H9 (cell line): ENCODE measurements at regions not wholly inside any gene's neighbourhood (a gene's known extent, or its start where the extent isn't known, plus 50 kb on each side); places are given as distances from the start of the nearest gene placed in this dataset.

Source experiments
- DNase-seq: peaks from one replicate; pipeline ENCODE4 v3.0.0-alpha.2; 2017
- H2AFZ ChIP-seq: one replicate; pipeline ENCODE4 v1.6.1; 2013; ENCODE audit warnings: mild to moderate bottlenecking, low read length, control low read depth, moderate library complexity
- H2AK5ac ChIP-seq: 2 replicates; pipeline ENCODE4 v1.6.1; 2013; ENCODE audit warnings: low read length, control low read depth, mixed read lengths; ENCODE audit not compliant: insufficient read length
- H2BK120ac ChIP-seq: one replicate; pipeline ENCODE4 v1.6.1; 2013; ENCODE audit warnings: low read depth, mild to moderate bottlenecking, low read length, control low read depth, inconsistent platforms; ENCODE audit not compliant: poor library complexity, severe bottlenecking
- H2BK12ac ChIP-seq: 2 replicates; pipeline ENCODE4 v1.6.1; 2013; ENCODE audit warnings: low read length, control low read depth, mixed read lengths, low read depth; ENCODE audit not compliant: insufficient read length
- H2BK15ac ChIP-seq: 2 replicates; pipeline ENCODE4 v1.6.1; 2013; ENCODE audit warnings: low read depth, low read length, control low read depth
- H2BK20ac ChIP-seq: one replicate; pipeline ENCODE4 v1.6.1; 2013; ENCODE audit warnings: low read depth, mild to moderate bottlenecking, low read length, control low read depth, inconsistent platforms; ENCODE audit not compliant: poor library complexity, severe bottlenecking
- H2BK5ac ChIP-seq: 2 replicates; pipeline ENCODE4 v1.6.1; 2013; ENCODE audit warnings: low read length, control low read depth, mixed read lengths; ENCODE audit not compliant: insufficient read length
- H3K14ac ChIP-seq: 2 replicates; pipeline ENCODE4 v1.6.1; 2013; ENCODE audit warnings: low read length, control low read depth; ENCODE audit not compliant: insufficient read depth
- H3K18ac ChIP-seq: 2 replicates; pipeline ENCODE4 v1.6.1; 2013; ENCODE audit warnings: low read depth, mild to moderate bottlenecking, mixed read lengths, low read length, control low read depth; ENCODE audit not compliant: insufficient read length
- H3K23ac ChIP-seq: 2 replicates; pipeline ENCODE4 v1.6.1; 2013; ENCODE audit warnings: low read length, control low read depth, mixed read lengths, low read depth; ENCODE audit not compliant: insufficient read length
- H3K23me2 ChIP-seq: 2 replicates; pipeline ENCODE4 v1.6.1; 2013; ENCODE audit warnings: low read depth, mild to moderate bottlenecking, mixed read lengths, low read length, control low read depth; ENCODE audit not compliant: insufficient read length, poor library complexity, severe bottlenecking
- H3K27ac ChIP-seq: 2 replicates; pipeline ENCODE4 v1.5.1; 2013; ENCODE audit warnings: low read length, control low read depth, mixed read lengths, low read depth; ENCODE audit not compliant: insufficient read length
- H3K27me3 ChIP-seq: 2 replicates; pipeline ENCODE4 v1.6.1; 2013; ENCODE audit warnings: low read length, control low read depth, inconsistent platforms; ENCODE audit not compliant: insufficient read depth
- H3K4ac ChIP-seq: 2 replicates; pipeline ENCODE4 v1.6.1; 2013; ENCODE audit warnings: low read depth, mild to moderate bottlenecking, control low read depth, inconsistent platforms, low read length, moderate library complexity
- H3K4me1 ChIP-seq: 2 replicates; pipeline ENCODE4 v1.6.1; 2013; ENCODE audit warnings: low read length, control low read depth, inconsistent platforms; ENCODE audit not compliant: insufficient read depth
- H3K4me2 ChIP-seq: 2 replicates; pipeline ENCODE4 v1.6.1; 2013; ENCODE audit warnings: low read length, control low read depth, mixed read lengths; ENCODE audit not compliant: insufficient read length, insufficient read depth
- H3K56ac ChIP-seq: 2 replicates; pipeline ENCODE4 v1.6.1; 2013; ENCODE audit warnings: low read depth, mild to moderate bottlenecking, mixed read lengths, low read length, control low read depth; ENCODE audit not compliant: insufficient read length
- H3K79me1 ChIP-seq: 2 replicates; pipeline ENCODE4 v1.6.1; 2013; ENCODE audit warnings: low read depth, mild to moderate bottlenecking, moderate library complexity, low read length, control low read depth, inconsistent platforms; ENCODE audit not compliant: insufficient read depth, poor library complexity, severe bottlenecking
- H3K79me2 ChIP-seq: 2 replicates; pipeline ENCODE4 v1.6.1; 2013; ENCODE audit warnings: low read length, control low read depth, inconsistent platforms; ENCODE audit not compliant: insufficient read depth
- H3K9ac ChIP-seq: 2 replicates; pipeline ENCODE4 v1.6.1; 2013; ENCODE audit warnings: low read length, control low read depth, mixed read lengths; ENCODE audit not compliant: insufficient read length; ENCODE audit errors: extremely low read depth
- H3K9me3 ChIP-seq: one replicate; pipeline ENCODE4 v1.6.1; 2013; ENCODE audit warnings: low read depth, low read length, inconsistent platforms; ENCODE audit not compliant: control insufficient read depth
- H3T11ph ChIP-seq: one replicate; pipeline ENCODE4 v1.6.1; 2013; ENCODE audit warnings: mild to moderate bottlenecking, low read length, control low read depth, inconsistent platforms
- H4K20me1 ChIP-seq: one replicate; pipeline ENCODE4 v1.6.1; 2013; ENCODE audit not compliant: control insufficient read depth, insufficient read length, insufficient read depth
- H4K5ac ChIP-seq: 2 replicates; pipeline ENCODE4 v1.6.1; 2013; ENCODE audit warnings: low read depth, mild to moderate bottlenecking, mixed read lengths, low read length, control low read depth; ENCODE audit not compliant: insufficient read length
- H4K8ac ChIP-seq: replicated peaks from 2 replicates; pipeline ENCODE4 v1.6.1; 2013; ENCODE audit warnings: low read length, control low read depth, mixed read lengths, low read depth; ENCODE audit not compliant: insufficient read length
- H4K91ac ChIP-seq: 2 replicates; pipeline ENCODE4 v1.6.1; 2013; ENCODE audit warnings: low read depth, mild to moderate bottlenecking, moderate library complexity, mixed read lengths, low read length, control low read depth; ENCODE audit not compliant: insufficient read length
- H3K27ac Mint-ChIP-seq, 3 experiments: 2 replicates in 2 of 3; 3 replicates in 1 of 3; pipeline ENCODE4 v1.8.0; 2020 to 2021; ENCODE audit warnings: mixed read lengths in 3 of 3, mild to moderate bottlenecking in 1 of 3, moderate library complexity in 1 of 3
- H3K27me3 Mint-ChIP-seq: 2 replicates; pipeline ENCODE4 v1.8.0; 2021; ENCODE audit warnings: low read depth, mild to moderate bottlenecking, moderate library complexity, mixed read lengths
- H3K36me3 Mint-ChIP-seq, 3 experiments: 2 replicates in 2 of 3; 3 replicates in 1 of 3; pipeline ENCODE4 v1.8.0; 2020 to 2021; ENCODE audit warnings: low read depth in 3 of 3, mixed read lengths in 3 of 3; ENCODE audit not compliant: insufficient read depth in 1 of 3
- H3K4me1 Mint-ChIP-seq, 2 experiments: 2 replicates each; pipeline ENCODE4 v1.8.0; 2020; ENCODE audit warnings: mixed read lengths in 2 of 2
- H3K4me3 Mint-ChIP-seq, 2 experiments: 2 replicates in 1 of 2; 3 replicates in 1 of 2; pipeline ENCODE4 v1.8.0; 2020 to 2021; ENCODE audit warnings: mild to moderate bottlenecking in 2 of 2, mixed read lengths in 2 of 2, moderate library complexity in 1 of 2
- H3K9me3 Mint-ChIP-seq, 2 experiments: 2 replicates in 1 of 2; 3 replicates in 1 of 2; pipeline ENCODE4 v1.8.0; 2020; ENCODE audit warnings: mild to moderate bottlenecking in 2 of 2, mixed read lengths in 2 of 2, moderate library complexity in 1 of 2
- WGBS: extraction: QIAGEN DNeasy Blood & Tissue Kit; methylation state at CpG from one replicate; pipeline ENCODE4 v1.1.7; 2013; ENCODE audit warnings: missing lambda C conversion rate, low lambda C conversion rate, mixed read lengths; ENCODE audit not compliant: insufficient read length; ENCODE audit errors: extremely low coverage; 5-methylcytosine and 5-hydroxymethylcytosine counted together
- TF ChIP-seq, protein P1 (sequence below): fragments of 200-600 bp; sonication (generic); conservative IDR thresholded peaks from 3 replicates; pipeline ENCODE4 v1.8.0; 2021; ENCODE audit warnings: antibody characterized with exemption, mild to moderate bottlenecking

DNA sequence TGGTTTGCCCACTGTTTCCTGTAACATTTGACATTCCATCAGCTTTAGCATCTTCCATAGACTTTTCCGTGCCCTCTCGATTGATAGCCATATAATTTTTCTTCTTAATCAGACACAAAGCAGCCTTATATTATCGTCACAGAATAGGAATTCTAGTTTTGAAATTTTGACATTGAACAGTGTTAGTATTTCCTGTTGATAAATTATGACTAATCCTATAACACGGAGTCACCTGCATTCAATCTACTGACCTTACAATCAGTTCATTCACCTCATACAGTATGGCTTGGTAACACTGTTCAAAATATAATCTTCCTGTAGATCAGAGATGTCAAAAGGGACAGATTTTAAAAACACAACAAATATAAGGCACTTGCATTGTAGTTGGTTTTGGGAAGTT lies 423.7 kb downstream of the C3orf38 start:
- Histone ChIP-seq H3K4ac (no peak overlapping the region), H3K56ac (no peak overlapping the region), H4K20me1 (no peaks in the 10 kb centered on the region), H3K23ac (no peak overlapping the region), H2BK120ac (no peak overlapping the region), H3K14ac (no peak overlapping the region), H2BK15ac (no peak overlapping the region), H4K5ac (no peak overlapping the region), H3K9me3 (no peaks in the 10 kb centered on the region), H2AFZ (no peak overlapping the region), H4K8ac (no peak overlapping the region), H2BK12ac (no peak overlapping the region), H3K4me2 (no peak overlapping the region), H3T11ph (no peak overlapping the region), H3K23me2 (no peaks in the 10 kb centered on the region), H3K79me2 (no peaks in the 10 kb centered on the region), H3K27me3 (no peaks in the 10 kb centered on the region), H4K91ac (no peak overlapping the region), H3K4me1 (no peaks in the 10 kb centered on the region), H2AK5ac (no peak overlapping the region), H3K9ac (no peak overlapping the region), H3K27ac (no peak overlapping the region), H2BK5ac (no peak overlapping the region), H2BK20ac (no peak overlapping the region), H3K79me1 (no peaks in the 10 kb centered on the region), H3K18ac (no peak overlapping the region)
- TF ChIP-seq, protein P1, sequence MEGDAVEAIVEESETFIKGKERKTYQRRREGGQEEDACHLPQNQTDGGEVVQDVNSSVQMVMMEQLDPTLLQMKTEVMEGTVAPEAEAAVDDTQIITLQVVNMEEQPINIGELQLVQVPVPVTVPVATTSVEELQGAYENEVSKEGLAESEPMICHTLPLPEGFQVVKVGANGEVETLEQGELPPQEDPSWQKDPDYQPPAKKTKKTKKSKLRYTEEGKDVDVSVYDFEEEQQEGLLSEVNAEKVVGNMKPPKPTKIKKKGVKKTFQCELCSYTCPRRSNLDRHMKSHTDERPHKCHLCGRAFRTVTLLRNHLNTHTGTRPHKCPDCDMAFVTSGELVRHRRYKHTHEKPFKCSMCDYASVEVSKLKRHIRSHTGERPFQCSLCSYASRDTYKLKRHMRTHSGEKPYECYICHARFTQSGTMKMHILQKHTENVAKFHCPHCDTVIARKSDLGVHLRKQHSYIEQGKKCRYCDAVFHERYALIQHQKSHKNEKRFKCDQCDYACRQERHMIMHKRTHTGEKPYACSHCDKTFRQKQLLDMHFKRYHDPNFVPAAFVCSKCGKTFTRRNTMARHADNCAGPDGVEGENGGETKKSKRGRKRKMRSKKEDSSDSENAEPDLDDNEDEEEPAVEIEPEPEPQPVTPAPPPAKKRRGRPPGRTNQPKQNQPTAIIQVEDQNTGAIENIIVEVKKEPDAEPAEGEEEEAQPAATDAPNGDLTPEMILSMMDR, result no peak
- H3K9me3 Mint-ChIP-seq, result peaks cover 15 to 18% of the 10 kb centered on the region in 2 experiments
- no peak overlapping the region for H3K4me3 Mint-ChIP-seq
- H3K27ac Mint-ChIP-seq, result no peak overlapping the region; a peak in 1 of 7 replicates
- H3K27me3 Mint-ChIP-seq, result no peaks in the 10 kb centered on the region
- no CpG with 5 or more reads among the region's 4 CpGs for WGBS
- H3K36me3 Mint-ChIP-seq, result peaks cover 0 to 16% (median 0%) of the 10 kb centered on the region in 3 experiments; a peak in 5 of 7 replicates
- H3K4me1 Mint-ChIP-seq, result no peaks in the 10 kb centered on the region
- DNase-seq, result no peak
